ENCODE measurements at regions not wholly inside any gene's neighbourhood (a gene's known extent, or its start where the extent isn't known, plus 50 kb on each side); places are given as distances from the start of the nearest gene placed in this dataset.
A peak's percentile ranks its signal among the peaks of the same experiment; 100 is the strongest.

DNA sequence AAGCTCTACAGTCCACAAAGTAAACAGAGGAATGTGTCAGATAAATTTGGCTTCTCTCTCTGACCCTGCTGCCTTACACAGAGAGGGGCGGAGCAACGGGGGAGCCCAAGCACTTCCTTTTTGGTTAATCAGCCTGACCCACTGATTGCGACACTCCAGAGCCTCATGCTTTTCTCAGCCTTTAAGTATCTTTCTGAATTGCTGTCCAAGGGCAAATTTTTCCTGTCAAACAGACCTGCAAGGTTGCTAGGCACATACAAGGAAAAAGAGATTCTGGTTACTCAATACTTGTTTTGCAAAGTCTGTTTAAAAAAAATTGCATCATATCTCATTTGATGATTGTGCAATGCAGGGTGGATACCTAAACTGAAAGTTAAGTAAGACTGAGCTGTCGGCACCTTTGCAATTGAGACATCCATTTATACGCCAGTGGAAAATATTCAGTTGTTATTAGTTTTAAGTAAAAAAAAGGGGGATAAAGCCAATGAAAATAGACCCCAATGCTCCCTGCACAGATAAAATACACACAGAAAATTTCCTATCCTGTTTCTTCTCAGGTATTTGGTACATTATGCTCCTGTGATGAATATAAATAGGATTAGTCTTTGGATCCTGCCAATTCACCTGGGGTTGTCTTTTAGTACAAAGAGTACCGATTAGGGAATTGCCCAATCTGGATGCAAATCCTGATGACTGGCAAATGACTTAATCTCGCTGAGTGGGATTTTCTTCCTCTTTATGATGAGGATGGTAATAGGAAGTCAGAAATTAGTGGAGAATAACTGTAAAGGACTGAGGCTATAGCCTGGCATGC lies 260.2 kb upstream of the TRIB2 start:
- H3K4me3 Mint-ChIP-seq = no peak overlapping the region
- H3K27ac Mint-ChIP-seq = no peak overlapping the region
- Histone ChIP-seq H3K36me3 (ENCODE audit: control insufficient read depth, insufficient read depth, low read length) (no peaks in the 10 kb centered on the region), H3K9me3 (ENCODE audit: control insufficient read depth, low read length) (peaks cover 8% of the 10 kb centered on the region), H3K4me3 (ENCODE audit: low read length) (no peak overlapping the region), H3K27ac (ENCODE audit: low read depth, low read length) (no peak overlapping the region), H3K9ac (ENCODE audit: extremely low read depth, low read length, poor library complexity, severe bottlenecking) (no peak overlapping the region), H3K4me1 (ENCODE audit: control insufficient read depth, insufficient read depth, low read length) (peaks cover 6% of the 10 kb centered on the region), H3K27me3 (ENCODE audit: control insufficient read depth, insufficient read depth, low read length, poor library complexity, severe bottlenecking) (peaks cover 12% of the 10 kb centered on the region)
- DNase-seq = peak; percentile 64
- peaks cover 15% of the 10 kb centered on the region for H3K27me3 Mint-ChIP-seq (ENCODE audit: insufficient read depth)
- peaks cover 6% of the 10 kb centered on the region for H3K9me3 Mint-ChIP-seq
- WGBS, 2 experiments (ENCODE audit: insufficient coverage in 1 of 2, insufficient read length in 1 of 2) = 91 to 100% methylated on average over 3 to 7 of the region's 7 CpGs
- peaks cover 16% of the 10 kb centered on the region for H3K4me1 Mint-ChIP-seq
- H3K36me3 Mint-ChIP-seq (ENCODE audit: low read depth) = no peaks in the 10 kb centered on the region
- TF ChIP-seq, protein P1, sequence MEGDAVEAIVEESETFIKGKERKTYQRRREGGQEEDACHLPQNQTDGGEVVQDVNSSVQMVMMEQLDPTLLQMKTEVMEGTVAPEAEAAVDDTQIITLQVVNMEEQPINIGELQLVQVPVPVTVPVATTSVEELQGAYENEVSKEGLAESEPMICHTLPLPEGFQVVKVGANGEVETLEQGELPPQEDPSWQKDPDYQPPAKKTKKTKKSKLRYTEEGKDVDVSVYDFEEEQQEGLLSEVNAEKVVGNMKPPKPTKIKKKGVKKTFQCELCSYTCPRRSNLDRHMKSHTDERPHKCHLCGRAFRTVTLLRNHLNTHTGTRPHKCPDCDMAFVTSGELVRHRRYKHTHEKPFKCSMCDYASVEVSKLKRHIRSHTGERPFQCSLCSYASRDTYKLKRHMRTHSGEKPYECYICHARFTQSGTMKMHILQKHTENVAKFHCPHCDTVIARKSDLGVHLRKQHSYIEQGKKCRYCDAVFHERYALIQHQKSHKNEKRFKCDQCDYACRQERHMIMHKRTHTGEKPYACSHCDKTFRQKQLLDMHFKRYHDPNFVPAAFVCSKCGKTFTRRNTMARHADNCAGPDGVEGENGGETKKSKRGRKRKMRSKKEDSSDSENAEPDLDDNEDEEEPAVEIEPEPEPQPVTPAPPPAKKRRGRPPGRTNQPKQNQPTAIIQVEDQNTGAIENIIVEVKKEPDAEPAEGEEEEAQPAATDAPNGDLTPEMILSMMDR (conservative IDR thresholded peaks at IDR 0.05) = no peak

- Histone ChIP-seq H3K9ac (ENCODE audit: extremely low read depth, low read length, poor library complexity, severe bottlenecking) (no peak overlapping the region), H3K27me3 (ENCODE audit: control insufficient read depth, insufficient read depth, low read length, poor library complexity, severe bottlenecking) (peaks cover 6% of the 10 kb centered on the region), H3K9me3 (ENCODE audit: control insufficient read depth, low read length) (peaks cover 15% of the 10 kb centered on the region), H3K4me3 (ENCODE audit: low read length) (no peak overlapping the region), H3K27ac (ENCODE audit: low read depth, low read length) (no peak overlapping the region), H3K4me1 (ENCODE audit: control insufficient read depth, insufficient read depth, low read length) (no peaks in the 10 kb centered on the region), H3K36me3 (ENCODE audit: control insufficient read depth, insufficient read depth, low read length) (no peaks in the 10 kb centered on the region)
- Mint-ChIP-seq H3K27me3 (ENCODE audit: insufficient read depth) (peaks cover 13% of the 10 kb centered on the region), H3K36me3 (ENCODE audit: low read depth) (no peaks in the 10 kb centered on the region), H3K4me1 (peaks cover 11% of the 10 kb centered on the region), H3K4me3 (no peak overlapping the region), H3K9me3 (peaks cover 10% of the 10 kb centered on the region), H3K27ac (no peak overlapping the region)
- TF ChIP-seq, protein P1 (conservative IDR thresholded peaks at IDR 0.05) = no peak
- 95 to 100% methylated on average over 1 to 3 of the region's 3 CpGs for WGBS, 2 experiments (ENCODE audit: insufficient coverage in 1 of 2, insufficient read length in 1 of 2)
- DNase-seq = no peak
These were observed 258.9 kb upstream of the TRIB2 start for GRCh38 chr2:12457831-12458230.

- TF ChIP-seq, protein P1 (conservative IDR thresholded peaks at IDR 0.05) = no peak
- H3K36me3 Mint-ChIP-seq (ENCODE audit: low read depth) = no peaks in the 10 kb centered on the region
- H3K4me3 ChIP-seq (ENCODE audit: low read length) = no peak overlapping the region
- peaks cover 15% of the 10 kb centered on the region for H3K9me3 ChIP-seq (ENCODE audit: control insufficient read depth, low read length)
- no peak overlapping the region for H3K27ac ChIP-seq (ENCODE audit: low read depth, low read length)
- peaks cover 10% of the 10 kb centered on the region for H3K9me3 Mint-ChIP-seq
- no peaks in the 10 kb centered on the region for H3K4me1 ChIP-seq (ENCODE audit: control insufficient read depth, insufficient read depth, low read length)
- no peak for DNase-seq
- H3K4me1 Mint-ChIP-seq = peaks cover 8% of the 10 kb centered on the region
- H3K36me3 ChIP-seq (ENCODE audit: control insufficient read depth, insufficient read depth, low read length) = no peaks in the 10 kb centered on the region
- no peaks in the 10 kb centered on the region for H3K27me3 Mint-ChIP-seq (ENCODE audit: insufficient read depth)
- H3K9ac ChIP-seq (ENCODE audit: extremely low read depth, low read length, poor library complexity, severe bottlenecking) = no peak overlapping the region
- H3K27ac Mint-ChIP-seq = no peak overlapping the region
- H3K4me3 Mint-ChIP-seq = no peak overlapping the region
- no peaks in the 10 kb centered on the region for H3K27me3 ChIP-seq (ENCODE audit: control insufficient read depth, insufficient read depth, low read length, poor library complexity, severe bottlenecking)
- 50 to 65% methylated on average over 2 to 5 of the region's 5 CpGs for WGBS, 2 experiments (ENCODE audit: insufficient coverage in 1 of 2, insufficient read length in 1 of 2)
These were observed 253.5 kb upstream of the TRIB2 start for GRCh38 chr2:12463189-12463588.

All from endodermal cell (in vitro differentiated cells).